A673 (cell line): ENCODE measurements at regions not wholly inside any gene's neighbourhood (a gene's known extent, or its start where the extent isn't known, plus 50 kb on each side); places are given as distances from the start of the nearest gene placed in this dataset.

Experiments
- EZH2 ChIP-seq: fragments of 200-600 bp; sonication (generic); IDR thresholded peaks from 2 replicates; pipeline ENCODE4 v1.6.1; 2017; ENCODE audit warnings: borderline replicate concordance, low read depth, mild to moderate bottlenecking, mixed read lengths, antibody characterized with exemption, low read length; ENCODE audit not compliant: poor library complexity, severe bottlenecking
- TF ChIP-seq, protein P1 (sequence below): fragments of 300-800, 200-600 bp; sonication (generic); conservative IDR thresholded peaks from 2 replicates; pipeline ENCODE4 v1.5.1; 2017; ENCODE audit warnings: low read depth, mild to moderate bottlenecking, antibody characterized with exemption, low read length, moderate library complexity, mixed read lengths

DNA sequence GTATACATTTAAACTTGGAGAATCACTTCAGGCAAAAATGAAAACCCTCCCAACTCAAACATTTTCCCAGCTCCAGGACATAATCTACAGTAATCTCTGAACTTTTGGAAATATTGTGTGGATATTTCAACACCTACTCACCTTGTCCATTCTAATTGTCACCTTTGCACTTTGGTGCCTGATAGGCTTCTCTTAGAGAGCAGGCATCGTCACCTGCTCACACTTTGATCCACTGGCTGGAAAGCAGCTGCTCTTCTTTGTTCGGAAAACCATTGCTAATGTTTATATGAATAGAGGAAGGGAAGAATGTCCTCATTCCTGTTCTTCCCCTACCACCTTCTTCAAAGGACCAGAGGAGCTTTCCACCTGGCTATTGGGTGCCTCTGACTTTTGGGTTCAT, 411.2 kb downstream of the FGF9 start:
- TF ChIP-seq EZH2 = no peak
- TF ChIP-seq, protein P1, sequence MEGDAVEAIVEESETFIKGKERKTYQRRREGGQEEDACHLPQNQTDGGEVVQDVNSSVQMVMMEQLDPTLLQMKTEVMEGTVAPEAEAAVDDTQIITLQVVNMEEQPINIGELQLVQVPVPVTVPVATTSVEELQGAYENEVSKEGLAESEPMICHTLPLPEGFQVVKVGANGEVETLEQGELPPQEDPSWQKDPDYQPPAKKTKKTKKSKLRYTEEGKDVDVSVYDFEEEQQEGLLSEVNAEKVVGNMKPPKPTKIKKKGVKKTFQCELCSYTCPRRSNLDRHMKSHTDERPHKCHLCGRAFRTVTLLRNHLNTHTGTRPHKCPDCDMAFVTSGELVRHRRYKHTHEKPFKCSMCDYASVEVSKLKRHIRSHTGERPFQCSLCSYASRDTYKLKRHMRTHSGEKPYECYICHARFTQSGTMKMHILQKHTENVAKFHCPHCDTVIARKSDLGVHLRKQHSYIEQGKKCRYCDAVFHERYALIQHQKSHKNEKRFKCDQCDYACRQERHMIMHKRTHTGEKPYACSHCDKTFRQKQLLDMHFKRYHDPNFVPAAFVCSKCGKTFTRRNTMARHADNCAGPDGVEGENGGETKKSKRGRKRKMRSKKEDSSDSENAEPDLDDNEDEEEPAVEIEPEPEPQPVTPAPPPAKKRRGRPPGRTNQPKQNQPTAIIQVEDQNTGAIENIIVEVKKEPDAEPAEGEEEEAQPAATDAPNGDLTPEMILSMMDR = no peak
